ENCODE measurements at regions not wholly inside any gene's neighbourhood (a gene's known extent, or its start where the extent isn't known, plus 50 kb on each side); places are given as distances from the start of the nearest gene placed in this dataset.

DNA sequence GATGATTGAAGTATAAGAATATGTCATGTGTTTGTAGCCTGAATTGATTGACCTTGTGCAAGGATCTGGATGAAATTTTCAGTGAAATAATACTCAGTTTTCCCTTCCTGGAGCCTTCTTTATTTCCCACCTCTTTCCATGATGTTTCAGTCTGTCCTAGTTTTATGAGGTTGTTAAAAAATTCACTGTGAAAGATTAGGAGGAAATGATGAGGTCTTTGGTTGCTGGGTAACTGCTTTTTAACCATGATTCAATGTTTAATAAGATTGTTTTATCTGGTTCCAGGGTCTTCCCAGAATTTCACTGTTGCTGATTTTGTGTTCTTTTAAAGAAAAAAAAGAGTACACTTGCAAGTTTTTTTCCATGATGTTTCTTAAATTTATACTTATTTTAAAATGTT lies 221.5 kb downstream of the MBL2 start:
- H3K79me2 ChIP-seq (ENCODE audit: control insufficient read depth, insufficient read depth, low read length), result no peaks in the 10 kb centered on the region
- no peak for FAIRE-seq

DNA sequence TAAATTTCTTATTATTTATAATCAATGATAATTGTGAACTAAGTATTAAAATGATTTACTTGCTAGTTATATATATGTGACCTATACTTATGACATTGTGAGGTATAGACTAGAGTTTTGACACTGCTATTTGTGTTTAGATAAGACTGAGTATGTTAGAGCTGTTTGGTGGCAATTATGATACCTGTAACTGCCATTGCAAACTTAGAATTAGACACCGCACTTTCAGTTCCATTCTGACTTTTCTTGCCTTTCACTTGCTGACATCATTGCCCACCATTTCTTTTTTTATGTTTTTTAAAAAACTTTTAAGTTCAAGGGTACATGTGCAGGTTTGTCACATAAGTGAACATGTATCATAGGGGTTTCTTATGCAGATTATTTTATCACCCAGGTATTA lies 214.5 kb downstream of the MBL2 start:
- FAIRE-seq, result no peak
- dilution Hi-C loops (cut with MboI; ENCODE audit: extremely low pct_ligation_motif_present, low sequenced_read_pairs), result loop anchor here (25.0 kb wide), 1 partner anchor 246 kb away; the partner anchor contains the start of gene DKK1
- no peaks in the 10 kb centered on the region for H3K36me3 ChIP-seq (ENCODE audit: control insufficient read depth in 2 of 2, extremely low read depth in 1 of 2, insufficient read depth in 2 of 2, low read length in 2 of 2)
- no peaks in the 10 kb centered on the region for H3K27me3 ChIP-seq (ENCODE audit: control insufficient read depth, extremely low read depth, insufficient read depth, low read length)
- no peaks in the 10 kb centered on the region for H3K4me1 ChIP-seq (ENCODE audit: control insufficient read depth, extremely low read depth, insufficient read depth, low read length)
- no peak for DNase-seq (ENCODE audit: low read depth, low spot score)
- H4K20me1 ChIP-seq (ENCODE audit: control insufficient read depth, extremely low read depth, insufficient read depth, low read length), result no peaks in the 10 kb centered on the region
- H3K27ac ChIP-seq (ENCODE audit: control insufficient read depth, insufficient read depth, low read length), result no peak overlapping the region
- TF ChIP-seq, protein P1, sequence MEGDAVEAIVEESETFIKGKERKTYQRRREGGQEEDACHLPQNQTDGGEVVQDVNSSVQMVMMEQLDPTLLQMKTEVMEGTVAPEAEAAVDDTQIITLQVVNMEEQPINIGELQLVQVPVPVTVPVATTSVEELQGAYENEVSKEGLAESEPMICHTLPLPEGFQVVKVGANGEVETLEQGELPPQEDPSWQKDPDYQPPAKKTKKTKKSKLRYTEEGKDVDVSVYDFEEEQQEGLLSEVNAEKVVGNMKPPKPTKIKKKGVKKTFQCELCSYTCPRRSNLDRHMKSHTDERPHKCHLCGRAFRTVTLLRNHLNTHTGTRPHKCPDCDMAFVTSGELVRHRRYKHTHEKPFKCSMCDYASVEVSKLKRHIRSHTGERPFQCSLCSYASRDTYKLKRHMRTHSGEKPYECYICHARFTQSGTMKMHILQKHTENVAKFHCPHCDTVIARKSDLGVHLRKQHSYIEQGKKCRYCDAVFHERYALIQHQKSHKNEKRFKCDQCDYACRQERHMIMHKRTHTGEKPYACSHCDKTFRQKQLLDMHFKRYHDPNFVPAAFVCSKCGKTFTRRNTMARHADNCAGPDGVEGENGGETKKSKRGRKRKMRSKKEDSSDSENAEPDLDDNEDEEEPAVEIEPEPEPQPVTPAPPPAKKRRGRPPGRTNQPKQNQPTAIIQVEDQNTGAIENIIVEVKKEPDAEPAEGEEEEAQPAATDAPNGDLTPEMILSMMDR (optimal IDR thresholded peaks at IDR 0.05 in 1 of 3, IDR thresholded peaks at IDR 0.05 in 1 of 3, conservative IDR thresholded peaks at IDR 0.05 in 1 of 3; ENCODE audit: extremely low read depth in 1 of 3, insufficient read depth in 2 of 3, low read length in 3 of 3), result no peak
- no peak for TF ChIP-seq EZH2 (IDR thresholded peaks at IDR 0.05; ENCODE audit: low read length)
- no peaks in the 10 kb centered on the region for H3K9me3 ChIP-seq (ENCODE audit: control insufficient read depth, low read depth, low read length)
- H3K9ac ChIP-seq (ENCODE audit: control insufficient read depth, extremely low read depth, insufficient read depth, low read length), result no peak overlapping the region
- no peak overlapping the region for H3K4me3 ChIP-seq (ENCODE audit: control insufficient read depth in 2 of 3, extremely low read depth in 1 of 3, insufficient read depth in 2 of 3, low read depth in 1 of 3, low read length in 3 of 3)
- H3K4me2 ChIP-seq (ENCODE audit: control insufficient read depth, extremely low read depth, insufficient read depth, low read depth, low read length), result no peak overlapping the region
- H3K79me2 ChIP-seq (ENCODE audit: control insufficient read depth, insufficient read depth, low read length), result no peaks in the 10 kb centered on the region
- H3K9me1 ChIP-seq (ENCODE audit: control insufficient read depth, extremely low read depth, insufficient read depth, low read length), result no peaks in the 10 kb centered on the region
- H2AFZ ChIP-seq (ENCODE audit: control insufficient read depth, low read length), result no peak overlapping the region

More for the DNA sequence above, 221.5 kb downstream of the MBL2 start:
- dilution Hi-C loops (cut with MboI; ENCODE audit: extremely low pct_ligation_motif_present, low sequenced_read_pairs), result loop anchor here (25.0 kb wide), 1 partner anchor 239 kb away; the partner anchor contains the start of gene DKK1
- TF ChIP-seq, protein P1 (optimal IDR thresholded peaks at IDR 0.05 in 1 of 3, IDR thresholded peaks at IDR 0.05 in 1 of 3, conservative IDR thresholded peaks at IDR 0.05 in 1 of 3; ENCODE audit: extremely low read depth in 1 of 3, insufficient read depth in 2 of 3, low read length in 3 of 3), result no peak
- TF ChIP-seq EZH2 (IDR thresholded peaks at IDR 0.05; ENCODE audit: low read length), result no peak
- H3K27me3 ChIP-seq (ENCODE audit: control insufficient read depth, extremely low read depth, insufficient read depth, low read length), result no peaks in the 10 kb centered on the region
- H3K9me3 ChIP-seq (ENCODE audit: control insufficient read depth, low read depth, low read length), result no peaks in the 10 kb centered on the region
- H3K9ac ChIP-seq (ENCODE audit: control insufficient read depth, extremely low read depth, insufficient read depth, low read length), result no peak overlapping the region
- H3K9me1 ChIP-seq (ENCODE audit: control insufficient read depth, extremely low read depth, insufficient read depth, low read length), result no peaks in the 10 kb centered on the region
- H2AFZ ChIP-seq (ENCODE audit: control insufficient read depth, low read length), result no peak overlapping the region
- no peak overlapping the region for H3K27ac ChIP-seq (ENCODE audit: control insufficient read depth, insufficient read depth, low read length)
- no peaks in the 10 kb centered on the region for H3K36me3 ChIP-seq (ENCODE audit: control insufficient read depth in 2 of 2, extremely low read depth in 1 of 2, insufficient read depth in 2 of 2, low read length in 2 of 2)
- H3K4me1 ChIP-seq (ENCODE audit: control insufficient read depth, extremely low read depth, insufficient read depth, low read length), result no peaks in the 10 kb centered on the region
- no peak overlapping the region for H3K4me3 ChIP-seq (ENCODE audit: control insufficient read depth in 2 of 3, extremely low read depth in 1 of 3, insufficient read depth in 2 of 3, low read depth in 1 of 3, low read length in 3 of 3)
- H3K4me2 ChIP-seq (ENCODE audit: control insufficient read depth, extremely low read depth, insufficient read depth, low read depth, low read length), result no peak overlapping the region
- no peaks in the 10 kb centered on the region for H4K20me1 ChIP-seq (ENCODE audit: control insufficient read depth, extremely low read depth, insufficient read depth, low read length)
- DNase-seq (ENCODE audit: low read depth, low spot score), result no peak

Measured in keratinocyte (primary cell).